ENCODE measurements at regions not wholly inside any gene's neighbourhood (a gene's known extent, or its start where the extent isn't known, plus 50 kb on each side); places are given as distances from the start of the nearest gene placed in this dataset.

- 61% methylated on average over 2 of the region's 7 CpGs for WGBS (ENCODE audit: insufficient coverage, low lambda C conversion rate)
- H3K9me3 ChIP-seq (ENCODE audit: control insufficient read depth, low read depth, low read length) = no peaks in the 10 kb centered on the region
- DNase-seq = no peak
- H3K36me3 ChIP-seq (ENCODE audit: control insufficient read depth, insufficient read depth, low read length) = no peaks in the 10 kb centered on the region
- H3K27me3 ChIP-seq (ENCODE audit: control insufficient read depth, insufficient read depth, low read length) = no peaks in the 10 kb centered on the region
- no peaks in the 10 kb centered on the region for H3K4me1 ChIP-seq (ENCODE audit: control insufficient read depth, insufficient read depth, low read length)
- H3K27ac ChIP-seq (ENCODE audit: low read length) = no peak overlapping the region
- H3K4me3 ChIP-seq (ENCODE audit: low read length) = no peak overlapping the region
These were observed 86.6 kb upstream of the PAX1 start for GRCh38 chr20:21618759-21619416.

DNA sequence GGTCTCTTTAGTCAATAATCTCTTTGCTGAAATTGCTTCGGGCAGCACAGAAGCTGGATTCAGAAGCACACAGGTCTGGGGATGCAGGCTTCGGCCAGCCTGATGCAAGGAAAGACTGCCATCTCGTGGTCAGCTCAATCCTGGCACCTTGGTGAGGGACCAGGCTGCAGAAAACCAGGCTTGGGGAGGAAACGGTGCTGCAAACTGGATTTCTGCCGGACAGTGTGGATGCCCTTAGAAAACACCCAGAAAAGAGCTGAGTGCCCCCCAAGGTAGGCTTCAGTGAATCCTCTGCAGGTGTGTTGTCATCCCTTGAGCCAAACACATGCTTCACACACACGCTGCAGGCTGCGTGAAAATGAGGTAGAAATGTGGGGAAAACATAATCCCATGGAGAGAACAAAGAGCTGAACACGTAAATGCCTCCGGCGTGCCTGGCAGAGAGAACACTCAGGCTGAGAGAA is 89.8 kb upstream of the PAX1 start:
- H3K4me3 ChIP-seq (ENCODE audit: low read length) = no peak overlapping the region
- 100% methylated on average over 1 of the region's 10 CpGs for WGBS (ENCODE audit: insufficient coverage, low lambda C conversion rate)
- H3K36me3 ChIP-seq (ENCODE audit: control insufficient read depth, insufficient read depth, low read length) = no peaks in the 10 kb centered on the region
- H3K9me3 ChIP-seq (ENCODE audit: control insufficient read depth, low read depth, low read length) = no peaks in the 10 kb centered on the region
- no peak overlapping the region for H3K27ac ChIP-seq (ENCODE audit: low read length)
- peak; percentile 13 to 29 for DNase-seq
- H3K27me3 ChIP-seq (ENCODE audit: control insufficient read depth, insufficient read depth, low read length) = no peaks in the 10 kb centered on the region
- no peaks in the 10 kb centered on the region for H3K4me1 ChIP-seq (ENCODE audit: control insufficient read depth, insufficient read depth, low read length)

DNA sequence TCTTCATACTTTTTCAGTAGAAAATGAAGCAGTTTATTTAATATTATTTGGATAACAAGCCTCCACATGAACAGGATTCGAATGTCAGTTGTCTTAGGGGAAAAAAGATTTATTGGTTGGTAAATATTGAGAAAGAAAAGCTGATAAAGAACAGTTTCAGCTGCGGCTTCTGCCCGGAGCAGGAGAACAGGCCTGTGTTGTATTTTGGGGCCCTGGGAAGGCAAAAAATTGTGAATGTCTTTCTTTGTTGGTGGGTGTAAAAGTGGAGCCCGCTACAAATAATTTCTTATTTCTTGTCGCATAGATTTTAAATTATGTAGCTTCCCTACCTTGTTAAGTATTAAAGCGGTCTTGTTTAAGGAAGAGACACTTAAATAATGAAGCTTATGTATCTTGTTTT is 90.5 kb upstream of the PAX1 start:
- 51% methylated on average over 5 of the region's 6 CpGs for WGBS (ENCODE audit: insufficient coverage, low lambda C conversion rate)

DNA sequence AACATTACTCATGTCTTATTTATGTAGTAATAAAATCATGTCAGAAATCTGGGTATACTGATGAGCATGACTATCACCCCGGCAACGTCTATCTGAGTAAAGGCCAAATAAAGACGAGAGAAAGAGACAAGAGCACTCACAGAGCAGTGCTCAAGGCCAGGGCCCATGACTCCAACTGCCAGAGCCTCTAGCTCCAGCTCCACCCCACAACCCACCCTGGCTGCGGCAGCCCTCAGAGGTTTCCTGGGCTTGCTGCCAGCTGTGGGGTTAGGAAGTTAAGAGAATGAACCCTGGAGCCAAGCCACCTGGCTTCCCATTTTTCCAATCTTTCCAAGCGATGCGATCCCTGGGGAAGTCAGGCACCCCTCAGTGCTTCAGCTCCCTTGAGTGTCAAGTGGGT is 92.0 kb upstream of the PAX1 start:
- Histone ChIP-seq H3K9me3 (ENCODE audit: control insufficient read depth, low read depth, low read length) (no peaks in the 10 kb centered on the region), H3K27ac (ENCODE audit: low read length) (no peak overlapping the region), H3K36me3 (ENCODE audit: control insufficient read depth, insufficient read depth, low read length) (no peaks in the 10 kb centered on the region), H3K4me3 (ENCODE audit: low read length) (no peak overlapping the region), H3K4me1 (ENCODE audit: control insufficient read depth, insufficient read depth, low read length) (no peaks in the 10 kb centered on the region), H3K27me3 (ENCODE audit: control insufficient read depth, insufficient read depth, low read length) (no peaks in the 10 kb centered on the region)
- peak in 1 of 2 donors; percentile 7 for DNase-seq
- no CpG with 5 or more reads among the region's 6 CpGs for WGBS (ENCODE audit: insufficient coverage, low lambda C conversion rate)

More for the DNA sequence above, 90.5 kb upstream of the PAX1 start:
- Histone ChIP-seq H3K27ac (ENCODE audit: low read length) (no peak overlapping the region), H3K27me3 (ENCODE audit: control insufficient read depth, insufficient read depth, low read length) (no peaks in the 10 kb centered on the region), H3K4me3 (ENCODE audit: low read length) (no peak overlapping the region), H3K9me3 (ENCODE audit: control insufficient read depth, low read depth, low read length) (no peaks in the 10 kb centered on the region), H3K36me3 (ENCODE audit: control insufficient read depth, insufficient read depth, low read length) (no peaks in the 10 kb centered on the region), H3K4me1 (ENCODE audit: control insufficient read depth, insufficient read depth, low read length) (no peaks in the 10 kb centered on the region)
- no peak for DNase-seq

GRCh38 chr20:21609981-21610380 is 95.5 kb upstream of the PAX1 start:
- H3K4me1 ChIP-seq (ENCODE audit: control insufficient read depth, insufficient read depth, low read length) = no peaks in the 10 kb centered on the region
- no peak for DNase-seq
- H3K9me3 ChIP-seq (ENCODE audit: control insufficient read depth, low read depth, low read length) = no peaks in the 10 kb centered on the region
- no peaks in the 10 kb centered on the region for H3K27me3 ChIP-seq (ENCODE audit: control insufficient read depth, insufficient read depth, low read length)
- H3K36me3 ChIP-seq (ENCODE audit: control insufficient read depth, insufficient read depth, low read length) = no peaks in the 10 kb centered on the region
- H3K27ac ChIP-seq (ENCODE audit: low read length) = no peak overlapping the region
- H3K4me3 ChIP-seq (ENCODE audit: low read length) = no peak overlapping the region
- no CpG with 5 or more reads among the region's 1 CpG for WGBS (ENCODE audit: insufficient coverage, low lambda C conversion rate)

DNA sequence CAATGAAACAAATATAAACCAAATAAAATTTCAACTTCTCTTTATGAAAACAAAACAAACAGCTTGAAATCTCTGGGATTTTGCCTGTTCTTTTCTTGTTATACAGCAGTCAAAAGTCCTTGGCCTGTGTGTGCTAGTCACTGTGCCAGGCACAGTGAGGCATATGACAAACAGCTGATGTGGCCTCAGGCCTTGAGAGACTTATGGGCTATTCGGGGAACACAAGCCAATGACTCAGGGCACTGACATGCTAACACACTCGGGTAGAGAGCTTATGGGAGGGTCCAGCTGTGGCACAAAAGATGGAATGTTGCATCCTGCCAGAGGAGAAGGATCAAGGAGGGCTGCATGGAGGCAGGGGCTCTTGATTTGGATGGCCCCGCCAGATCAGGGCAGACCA is 95.4 kb upstream of the NKX2-2 start:
- no peaks in the 10 kb centered on the region for H3K9me3 ChIP-seq (ENCODE audit: control insufficient read depth, low read depth, low read length)
- DNase-seq = no peak
- no peaks in the 10 kb centered on the region for H3K36me3 ChIP-seq (ENCODE audit: control insufficient read depth, insufficient read depth, low read length)
- no peaks in the 10 kb centered on the region for H3K27me3 ChIP-seq (ENCODE audit: control insufficient read depth, insufficient read depth, low read length)
- no peak overlapping the region for H3K27ac ChIP-seq (ENCODE audit: low read length)
- WGBS (ENCODE audit: insufficient coverage, low lambda C conversion rate) = no CpG with 5 or more reads among the region's 3 CpGs
- H3K4me3 ChIP-seq (ENCODE audit: low read length) = no peak overlapping the region
- H3K4me1 ChIP-seq (ENCODE audit: control insufficient read depth, insufficient read depth, low read length) = no peaks in the 10 kb centered on the region

- no peak overlapping the region for H3K4me3 ChIP-seq (ENCODE audit: low read length)
- H3K36me3 ChIP-seq (ENCODE audit: control insufficient read depth, insufficient read depth, low read length) = no peaks in the 10 kb centered on the region
- no peaks in the 10 kb centered on the region for H3K27me3 ChIP-seq (ENCODE audit: control insufficient read depth, insufficient read depth, low read length)
- H3K9me3 ChIP-seq (ENCODE audit: control insufficient read depth, low read depth, low read length) = no peaks in the 10 kb centered on the region
- H3K27ac ChIP-seq (ENCODE audit: low read length) = no peak overlapping the region
- DNase-seq = no peak
- H3K4me1 ChIP-seq (ENCODE audit: control insufficient read depth, insufficient read depth, low read length) = no peaks in the 10 kb centered on the region
These were observed 94.9 kb upstream of the NKX2-2 start for GRCh38 chr20:21608777-21609176.

DNA sequence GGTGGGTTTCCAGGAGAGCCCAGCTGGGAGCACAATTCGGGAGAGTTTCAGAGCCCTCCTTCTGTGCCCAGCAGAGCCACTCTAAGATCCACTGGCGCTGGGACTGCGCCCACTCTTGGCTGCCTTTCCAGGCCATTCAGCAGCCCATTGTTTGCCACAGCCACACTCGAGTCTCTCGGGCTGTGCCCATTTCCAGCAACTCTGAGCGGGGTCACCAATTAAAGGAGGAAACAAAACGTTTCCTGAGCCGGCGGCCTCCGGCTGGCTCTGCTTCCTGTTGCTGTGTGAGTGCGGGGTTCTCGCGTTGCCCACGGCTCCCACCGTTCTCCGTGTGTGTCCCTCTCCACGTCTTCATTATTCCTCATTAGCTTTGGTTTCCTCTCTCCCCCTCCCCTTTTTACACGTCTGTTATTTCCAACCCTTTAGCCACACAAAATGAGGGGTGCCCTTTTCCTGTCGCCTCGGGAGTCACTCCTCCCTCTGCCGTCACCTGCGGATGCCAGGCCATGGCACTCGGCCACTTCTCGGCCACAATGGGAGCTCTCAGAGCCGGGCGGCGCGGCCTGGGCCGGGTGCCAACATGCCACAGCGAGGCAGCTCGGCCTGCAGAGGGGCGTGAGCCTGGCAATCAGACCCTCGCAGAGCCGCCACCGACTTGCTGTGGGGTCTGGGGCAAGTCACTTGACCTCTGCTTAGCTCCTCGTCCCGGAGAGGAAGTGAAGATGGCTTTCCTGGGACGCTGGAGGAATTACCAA is 94.3 kb upstream of the NKX2-2 start:
- H3K9me3 ChIP-seq (ENCODE audit: control insufficient read depth, low read depth, low read length) = no peaks in the 10 kb centered on the region
- H3K4me3 ChIP-seq (ENCODE audit: low read length) = no peak overlapping the region
- DNase-seq = no peak
- WGBS (ENCODE audit: insufficient coverage, low lambda C conversion rate) = 74% methylated on average over 8 of the region's 38 CpGs
- H3K27me3 ChIP-seq (ENCODE audit: control insufficient read depth, insufficient read depth, low read length) = no peaks in the 10 kb centered on the region
- H3K36me3 ChIP-seq (ENCODE audit: control insufficient read depth, insufficient read depth, low read length) = no peaks in the 10 kb centered on the region
- no peaks in the 10 kb centered on the region for H3K4me1 ChIP-seq (ENCODE audit: control insufficient read depth, insufficient read depth, low read length)
- H3K27ac ChIP-seq (ENCODE audit: low read length) = no peak overlapping the region

GRCh38 chr20:21601799-21602198 is 87.9 kb upstream of the NKX2-2 start:
- Histone ChIP-seq H3K27me3 (ENCODE audit: control insufficient read depth, insufficient read depth, low read length) (no peaks in the 10 kb centered on the region), H3K36me3 (ENCODE audit: control insufficient read depth, insufficient read depth, low read length) (no peaks in the 10 kb centered on the region), H3K27ac (ENCODE audit: low read length) (no peak overlapping the region), H3K4me3 (ENCODE audit: low read length) (no peak overlapping the region), H3K9me3 (ENCODE audit: control insufficient read depth, low read depth, low read length) (peaks cover 2% of the 10 kb centered on the region), H3K4me1 (ENCODE audit: control insufficient read depth, insufficient read depth, low read length) (no peaks in the 10 kb centered on the region)
- no peak for DNase-seq
- WGBS (ENCODE audit: insufficient coverage, low lambda C conversion rate) = 97% methylated on average over 3 of the region's 4 CpGs

GRCh38 chr20:21586682-21587081 is 72.8 kb upstream of the NKX2-2 start:
- no peak for DNase-seq
- no peaks in the 10 kb centered on the region for H3K4me1 ChIP-seq (ENCODE audit: control insufficient read depth, insufficient read depth, low read length)
- WGBS (ENCODE audit: insufficient coverage, low lambda C conversion rate) = 67% methylated on average over 1 of the region's 4 CpGs
- no peak overlapping the region for H3K4me3 ChIP-seq (ENCODE audit: low read length)
- H3K9me3 ChIP-seq (ENCODE audit: control insufficient read depth, low read depth, low read length) = no peaks in the 10 kb centered on the region
- no peaks in the 10 kb centered on the region for H3K27me3 ChIP-seq (ENCODE audit: control insufficient read depth, insufficient read depth, low read length)
- H3K27ac ChIP-seq (ENCODE audit: low read length) = no peak overlapping the region
- H3K36me3 ChIP-seq (ENCODE audit: control insufficient read depth, insufficient read depth, low read length) = no peaks in the 10 kb centered on the region

All from large intestine (tissue), 3 donors.